Smooth muscle cell (in vitro differentiated cells): ENCODE measurements at regions not wholly inside any gene's neighbourhood (a gene's known extent, or its start where the extent isn't known, plus 50 kb on each side); places are given as distances from the start of the nearest gene placed in this dataset.
A peak's percentile ranks its signal among the peaks of the same experiment; 100 is the strongest.

Source experiments
- DNase-seq: peaks from one replicate; lab custom pipeline; 2025; ENCODE audit not compliant: unreplicated experiment; lab: John Stamatoyannopoulos, UW
- H2AFZ ChIP-seq: fragments of 200-600 bp; sonication (generic); 2 replicates; pipeline ENCODE4 v1.6.0; 2016; ENCODE audit warnings: antibody characterized with exemption, low read depth, mild to moderate bottlenecking
- H3F3A ChIP-seq: fragments of 200-600 bp; sonication (generic); 2 replicates; pipeline ENCODE4 v1.6.0; 2017; ENCODE audit warnings: antibody characterized with exemption, low read depth
- H3K27ac ChIP-seq: fragments of 200-600 bp; sonication (generic); 2 replicates; pipeline ENCODE4 v1.5.1; 2016; ENCODE audit warnings: low read depth, mild to moderate bottlenecking
- H3K27me3 ChIP-seq: fragments of 200-600 bp; sonication (generic); 2 replicates; pipeline ENCODE4 v1.6.1; 2016; ENCODE audit warnings: low read depth, mild to moderate bottlenecking
- H3K36me3 ChIP-seq: fragments of 200-600 bp; sonication (generic); 2 replicates; pipeline ENCODE4 v1.5.1; 2016; ENCODE audit warnings: low read depth
- H3K4me1 ChIP-seq: fragments of 200-600 bp; sonication (generic); 2 replicates; pipeline ENCODE4 v1.5.1; 2016; ENCODE audit warnings: low read depth
- H3K4me2 ChIP-seq: fragments of 200-600 bp; sonication (generic); 2 replicates; pipeline ENCODE4 v1.6.0; 2016; ENCODE audit warnings: mild to moderate bottlenecking
- H3K4me3 ChIP-seq: fragments of 200-600 bp; sonication (generic); 2 replicates; pipeline ENCODE4 v1.5.1; 2016; ENCODE audit warnings: mild to moderate bottlenecking
- H3K79me2 ChIP-seq: fragments of 200-600 bp; sonication (generic); 2 replicates; pipeline ENCODE4 v1.6.0; 2016; ENCODE audit warnings: low read depth, mild to moderate bottlenecking
- H3K9ac ChIP-seq: fragments of 200-600 bp; sonication (generic); 2 replicates; pipeline ENCODE4 v1.6.0; 2016; ENCODE audit warnings: low read depth
- H3K9me3 ChIP-seq: fragments of 200-600 bp; sonication (generic); replicated peaks from 2 replicates; pipeline ENCODE4 v1.5.1; 2016; ENCODE audit warnings: low read depth
- H4K20me1 ChIP-seq: fragments of 200-600 bp; sonication (generic); 2 replicates; pipeline ENCODE4 v1.6.0; 2016; ENCODE audit warnings: low read depth
- CTCF ChIP-seq: fragments of 200-600 bp; sonication (generic); IDR thresholded peaks from 2 replicates; pipeline ENCODE4 v1.5.1; 2017; ENCODE audit warnings: borderline replicate concordance, mild to moderate bottlenecking, antibody characterized with exemption; ENCODE audit not compliant: insufficient read depth, poor library complexity, severe bottlenecking
- WGBS: methylation state at CpG from one replicate; pipeline ENCODE4 v1.1.7; 2016; ENCODE audit warnings: low lambda C conversion rate; 5-methylcytosine and 5-hydroxymethylcytosine counted together

DNA sequence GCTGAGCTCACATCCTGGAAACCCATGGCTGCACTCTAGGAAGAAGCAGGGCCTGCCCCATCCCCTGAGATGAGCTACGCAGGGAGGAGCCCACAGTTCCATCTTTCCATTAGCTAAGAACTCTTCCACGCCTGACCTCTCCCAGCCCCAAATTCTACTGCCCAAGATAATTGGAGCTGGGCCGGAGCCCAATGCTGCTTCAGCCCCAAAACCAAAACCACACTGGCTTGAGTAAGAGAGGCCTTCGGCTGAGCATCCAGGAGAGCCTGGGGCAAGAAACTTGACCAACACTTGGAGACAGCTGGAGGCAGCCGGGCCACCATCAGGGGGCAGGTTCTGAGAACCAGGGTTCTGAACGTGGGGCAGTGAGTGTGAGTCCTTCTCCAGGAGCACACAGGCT lies 116.1 kb upstream of the ZMIZ1 start:
- Histone ChIP-seq H3K79me2 (no peaks in the 10 kb centered on the region), H3K27ac (no peak overlapping the region), H3K9ac (no peak overlapping the region), H2AFZ (no peak overlapping the region), H3K36me3 (no peaks in the 10 kb centered on the region), H3K4me2 (no peak overlapping the region), H3K9me3 (no peaks in the 10 kb centered on the region), H3K4me3 (no peak overlapping the region), H4K20me1 (no peaks in the 10 kb centered on the region), H3F3A (no peaks in the 10 kb centered on the region), H3K4me1 (no peaks in the 10 kb centered on the region), H3K27me3 (no peaks in the 10 kb centered on the region)
- no peak for DNase-seq
- TF ChIP-seq CTCF, result no peak
- 91% methylated on average over 6 of the region's 6 CpGs for WGBS

DNA sequence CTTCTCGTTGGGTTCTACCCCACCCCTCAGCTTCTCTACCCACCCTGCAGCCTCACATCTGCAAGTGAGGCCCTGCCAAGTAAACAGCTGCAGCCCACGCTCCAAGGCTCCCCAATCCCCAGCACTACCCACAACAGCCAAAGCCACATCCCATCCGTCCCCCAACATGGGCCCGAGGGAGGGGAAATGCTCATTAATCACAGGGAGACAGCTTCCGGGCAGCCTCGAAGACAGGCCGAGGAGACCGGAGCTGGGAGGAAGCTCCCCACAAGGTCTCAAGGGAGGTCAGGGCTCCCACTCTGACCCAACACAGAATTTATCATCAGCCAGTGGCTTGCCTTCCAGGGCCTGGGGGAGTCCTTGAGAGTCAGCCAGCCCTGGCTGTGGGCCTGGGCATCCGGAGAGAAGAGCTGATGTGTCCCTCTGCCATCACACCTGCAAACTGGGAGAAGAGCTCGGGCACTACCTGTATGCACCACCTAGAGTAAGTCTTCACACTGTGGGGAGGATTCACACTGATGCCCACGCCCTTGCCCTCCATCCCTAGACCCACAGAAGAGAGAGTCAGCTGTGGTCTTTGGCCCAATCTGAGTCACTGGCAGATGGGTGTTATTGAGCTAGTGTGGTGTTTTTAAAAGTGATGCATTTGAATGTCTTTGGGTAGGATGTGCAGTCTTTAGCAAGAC lies 115.5 kb upstream of the ZMIZ1 start:
- Histone ChIP-seq H2AFZ (no peak overlapping the region), H3K4me1 (no peaks in the 10 kb centered on the region), H3K27ac (no peak overlapping the region), H3K79me2 (no peaks in the 10 kb centered on the region), H4K20me1 (no peaks in the 10 kb centered on the region), H3K27me3 (no peaks in the 10 kb centered on the region), H3F3A (no peaks in the 10 kb centered on the region), H3K9me3 (no peaks in the 10 kb centered on the region), H3K4me2 (no peak overlapping the region), H3K4me3 (no peak overlapping the region), H3K36me3 (no peaks in the 10 kb centered on the region), H3K9ac (no peak overlapping the region)
- TF ChIP-seq CTCF, result no peak
- no peak for DNase-seq
- 93% methylated on average over 10 of the region's 11 CpGs for WGBS

- no peaks in the 10 kb centered on the region for H4K20me1 ChIP-seq
- H3K9ac ChIP-seq, result no peak overlapping the region
- H3K79me2 ChIP-seq, result no peaks in the 10 kb centered on the region
- H3K36me3 ChIP-seq, result no peaks in the 10 kb centered on the region
- TF ChIP-seq CTCF, result no peak
- 95% methylated on average over 7 of the region's 7 CpGs for WGBS
- H3F3A ChIP-seq, result no peaks in the 10 kb centered on the region
- H3K4me3 ChIP-seq, result no peak overlapping the region
- H3K27ac ChIP-seq, result no peak overlapping the region
- no peaks in the 10 kb centered on the region for H3K9me3 ChIP-seq
- no peaks in the 10 kb centered on the region for H3K27me3 ChIP-seq
- DNase-seq, result no peak
- no peaks in the 10 kb centered on the region for H3K4me1 ChIP-seq
- H3K4me2 ChIP-seq, result no peak overlapping the region
- H2AFZ ChIP-seq, result no peak overlapping the region
These were observed 114.9 kb upstream of the ZMIZ1 start for GRCh38 chr10:78953799-78954297.

DNA sequence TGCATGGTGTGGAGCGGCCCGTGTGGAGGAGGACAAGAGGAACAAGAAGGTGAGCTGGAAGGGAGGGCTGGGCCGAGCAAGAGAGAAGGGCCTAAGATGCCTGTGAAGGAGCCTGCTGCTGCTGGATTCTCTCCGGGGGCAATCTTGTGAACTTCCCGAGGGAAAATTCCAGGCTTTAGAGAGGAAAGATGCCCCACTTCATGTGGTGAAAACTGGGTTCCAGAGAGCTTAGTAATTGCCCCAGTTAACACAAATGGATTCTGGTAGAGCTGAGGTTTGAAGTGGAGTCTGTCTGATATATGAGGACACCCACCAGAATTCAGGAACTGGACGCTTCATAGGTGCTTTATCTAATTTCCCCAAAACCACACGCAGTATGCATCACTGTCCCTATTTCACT lies 114.1 kb upstream of the ZMIZ1 start:
- Histone ChIP-seq H3K36me3 (no peaks in the 10 kb centered on the region), H3K9ac (no peak overlapping the region), H3F3A (no peaks in the 10 kb centered on the region), H3K4me3 (no peak overlapping the region), H3K27me3 (no peaks in the 10 kb centered on the region), H3K79me2 (no peaks in the 10 kb centered on the region), H3K9me3 (no peaks in the 10 kb centered on the region), H3K4me1 (no peaks in the 10 kb centered on the region), H3K27ac (peak overlapping the region; percentile 21), H3K4me2 (peak overlapping the region; percentile 4), H2AFZ (no peak overlapping the region), H4K20me1 (no peaks in the 10 kb centered on the region)
- WGBS, result 49% methylated on average over 7 of the region's 7 CpGs
- no peak for TF ChIP-seq CTCF
- DNase-seq, result no peak
